ENCODE measurements at regions not wholly inside any gene's neighbourhood (a gene's known extent, or its start where the extent isn't known, plus 50 kb on each side); places are given as distances from the start of the nearest gene placed in this dataset.

DNA sequence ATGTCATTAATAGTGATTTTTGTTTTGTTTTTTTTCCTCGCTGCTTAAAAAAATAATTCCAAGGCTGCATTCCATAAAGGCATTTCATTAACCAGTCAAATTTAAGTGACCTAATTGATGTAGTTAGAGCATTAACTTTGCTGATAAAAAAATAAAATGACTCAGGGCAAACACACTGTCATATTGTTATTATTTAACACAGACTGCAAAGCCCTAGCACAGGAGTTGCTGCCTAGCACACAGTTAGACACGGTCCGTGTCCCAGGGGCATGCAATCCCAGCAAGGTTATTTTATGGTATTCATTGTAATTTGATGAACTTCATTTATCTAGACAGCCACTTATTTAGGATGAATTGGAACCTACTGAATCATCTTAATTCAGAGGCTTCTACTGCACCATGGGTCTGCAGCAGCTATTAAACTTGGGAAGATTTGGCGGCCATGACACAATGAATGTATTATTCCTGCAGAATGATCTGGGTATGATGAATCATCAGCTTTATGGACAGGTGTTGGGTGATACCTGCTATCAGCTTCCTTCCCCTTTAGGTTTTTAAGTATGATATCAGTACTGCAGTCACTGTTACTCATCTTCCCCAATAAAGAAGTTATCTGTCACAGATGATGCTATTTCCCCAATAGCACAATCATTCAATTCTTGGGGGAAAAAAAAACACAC lies 182.7 kb downstream of the PPARGC1A start:
- H3K27me3 Mint-ChIP-seq (ENCODE audit: low read depth) = no peaks in the 10 kb centered on the region
- H3K23me2 ChIP-seq (ENCODE audit: insufficient read length, low read depth, low read length, poor library complexity, severe bottlenecking) = no peaks in the 10 kb centered on the region

More for the DNA sequence above, 182.7 kb downstream of the PPARGC1A start:
- H3K4me1 Mint-ChIP-seq = no peaks in the 10 kb centered on the region
- H3K27ac Mint-ChIP-seq = no peak overlapping the region
- H3K9ac ChIP-seq (ENCODE audit: extremely low read depth, insufficient read length, low read length) = no peak overlapping the region
- H3K18ac ChIP-seq (ENCODE audit: insufficient read length, low read depth, low read length) = no peak overlapping the region
- TF ChIP-seq, protein P1, sequence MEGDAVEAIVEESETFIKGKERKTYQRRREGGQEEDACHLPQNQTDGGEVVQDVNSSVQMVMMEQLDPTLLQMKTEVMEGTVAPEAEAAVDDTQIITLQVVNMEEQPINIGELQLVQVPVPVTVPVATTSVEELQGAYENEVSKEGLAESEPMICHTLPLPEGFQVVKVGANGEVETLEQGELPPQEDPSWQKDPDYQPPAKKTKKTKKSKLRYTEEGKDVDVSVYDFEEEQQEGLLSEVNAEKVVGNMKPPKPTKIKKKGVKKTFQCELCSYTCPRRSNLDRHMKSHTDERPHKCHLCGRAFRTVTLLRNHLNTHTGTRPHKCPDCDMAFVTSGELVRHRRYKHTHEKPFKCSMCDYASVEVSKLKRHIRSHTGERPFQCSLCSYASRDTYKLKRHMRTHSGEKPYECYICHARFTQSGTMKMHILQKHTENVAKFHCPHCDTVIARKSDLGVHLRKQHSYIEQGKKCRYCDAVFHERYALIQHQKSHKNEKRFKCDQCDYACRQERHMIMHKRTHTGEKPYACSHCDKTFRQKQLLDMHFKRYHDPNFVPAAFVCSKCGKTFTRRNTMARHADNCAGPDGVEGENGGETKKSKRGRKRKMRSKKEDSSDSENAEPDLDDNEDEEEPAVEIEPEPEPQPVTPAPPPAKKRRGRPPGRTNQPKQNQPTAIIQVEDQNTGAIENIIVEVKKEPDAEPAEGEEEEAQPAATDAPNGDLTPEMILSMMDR (conservative IDR thresholded peaks at IDR 0.05) = no peak
- DNase-seq = no peak
- H3K36me3 Mint-ChIP-seq (ENCODE audit: insufficient read depth in 1 of 3, low read depth in 3 of 3) = no peaks in the 10 kb centered on the region
- no peak overlapping the region for H2BK12ac ChIP-seq (ENCODE audit: insufficient read length, low read depth, low read length)
- no peaks in the 10 kb centered on the region for H3K79me1 ChIP-seq (ENCODE audit: insufficient read depth, low read depth, low read length, poor library complexity, severe bottlenecking)
- no peaks in the 10 kb centered on the region for H3K9me3 ChIP-seq (ENCODE audit: control insufficient read depth, low read depth, low read length)
- H3K27me3 ChIP-seq (ENCODE audit: insufficient read depth, low read length) = no peaks in the 10 kb centered on the region
- H3K27ac ChIP-seq (ENCODE audit: insufficient read length, low read depth, low read length) = no peak overlapping the region
- no peak overlapping the region for H4K8ac ChIP-seq (replicated peaks; ENCODE audit: insufficient read length, low read depth, low read length)
- no peaks in the 10 kb centered on the region for H4K20me1 ChIP-seq (ENCODE audit: control insufficient read depth, insufficient read depth, insufficient read length)
- H2BK5ac ChIP-seq (ENCODE audit: insufficient read length, low read length) = no peak overlapping the region
- WGBS (ENCODE audit: extremely low coverage, insufficient read length, low lambda C conversion rate) = no CpG with 5 or more reads among the region's 4 CpGs
- peaks cover 0 to 3% of the 10 kb centered on the region in 2 experiments; a peak in 2 of 5 replicates for H3K9me3 Mint-ChIP-seq
- H2BK20ac ChIP-seq (ENCODE audit: low read depth, low read length, poor library complexity, severe bottlenecking) = no peak overlapping the region
- no peak overlapping the region for H3K4me3 Mint-ChIP-seq
- no peak overlapping the region for H3K23ac ChIP-seq (ENCODE audit: insufficient read length, low read depth, low read length)
- no peak overlapping the region for H2AK5ac ChIP-seq (ENCODE audit: insufficient read length, low read length)
- H2BK15ac ChIP-seq (ENCODE audit: low read depth, low read length) = no peak overlapping the region
- H3K4me1 ChIP-seq (ENCODE audit: insufficient read depth, low read length) = no peaks in the 10 kb centered on the region
- no peak overlapping the region for H2BK120ac ChIP-seq (ENCODE audit: low read depth, low read length, poor library complexity, severe bottlenecking)
- no peak overlapping the region for H3T11ph ChIP-seq (ENCODE audit: low read length)
- H3K56ac ChIP-seq (ENCODE audit: insufficient read length, low read depth, low read length) = no peak overlapping the region
- no peak overlapping the region for H2AFZ ChIP-seq (ENCODE audit: low read length)
- no peak overlapping the region for H4K5ac ChIP-seq (ENCODE audit: insufficient read length, low read depth, low read length)
- H3K79me2 ChIP-seq (ENCODE audit: insufficient read depth, low read length) = no peaks in the 10 kb centered on the region
- H3K14ac ChIP-seq (ENCODE audit: insufficient read depth, low read length) = no peak overlapping the region
- H4K91ac ChIP-seq (ENCODE audit: insufficient read length, low read depth, low read length) = no peak overlapping the region
- no peak overlapping the region for H3K4ac ChIP-seq (ENCODE audit: low read depth, low read length)
- no peak overlapping the region for H3K4me2 ChIP-seq (ENCODE audit: insufficient read depth, insufficient read length, low read length)
